PFSK-1 (cell line): ENCODE measurements at regions not wholly inside any gene's neighbourhood (a gene's known extent, or its start where the extent isn't known, plus 50 kb on each side); places are given as distances from the start of the nearest gene placed in this dataset.

Experiments used
- FOXP2 ChIP-seq: optimal IDR thresholded peaks from 2 replicates; pipeline ENCODE3; 2011; ENCODE audit warnings: borderline replicate concordance, control low read depth, inconsistent platforms; ENCODE audit not compliant: insufficient read depth; ENCODE audit errors: extremely low read length, extremely low read depth
- POLR2AphosphoS5 ChIP-seq: IDR thresholded peaks from 2 replicates; pipeline ENCODE4 v1.6.1; 2012; ENCODE audit warnings: low read depth, mild to moderate bottlenecking, control low read depth, low read length, moderate library complexity
- SIN3A ChIP-seq: IDR thresholded peaks from 2 replicates; pipeline ENCODE4 v1.6.1; 2012; ENCODE audit warnings: mild to moderate bottlenecking, low read length, moderate library complexity, borderline replicate concordance; ENCODE audit not compliant: insufficient read depth
- TAF1 ChIP-seq: IDR thresholded peaks from 2 replicates; pipeline ENCODE4 v1.6.1; 2012; ENCODE audit warnings: low read length, control low read depth, borderline replicate concordance; ENCODE audit not compliant: insufficient read depth
- TF ChIP-seq, protein P1 (sequence below), 2 experiments: IDR thresholded peaks; 2 replicates each; pipeline versions ENCODE4 v1.6.1 to v1.8.0; 2011 to 2012; ENCODE audit warnings: low read depth in 2 of 2, low read length in 2 of 2, control low read depth in 1 of 2, inconsistent platforms in 1 of 2, mild to moderate bottlenecking in 1 of 2, moderate library complexity in 1 of 2; ENCODE audit not compliant: insufficient read depth in 1 of 2

DNA sequence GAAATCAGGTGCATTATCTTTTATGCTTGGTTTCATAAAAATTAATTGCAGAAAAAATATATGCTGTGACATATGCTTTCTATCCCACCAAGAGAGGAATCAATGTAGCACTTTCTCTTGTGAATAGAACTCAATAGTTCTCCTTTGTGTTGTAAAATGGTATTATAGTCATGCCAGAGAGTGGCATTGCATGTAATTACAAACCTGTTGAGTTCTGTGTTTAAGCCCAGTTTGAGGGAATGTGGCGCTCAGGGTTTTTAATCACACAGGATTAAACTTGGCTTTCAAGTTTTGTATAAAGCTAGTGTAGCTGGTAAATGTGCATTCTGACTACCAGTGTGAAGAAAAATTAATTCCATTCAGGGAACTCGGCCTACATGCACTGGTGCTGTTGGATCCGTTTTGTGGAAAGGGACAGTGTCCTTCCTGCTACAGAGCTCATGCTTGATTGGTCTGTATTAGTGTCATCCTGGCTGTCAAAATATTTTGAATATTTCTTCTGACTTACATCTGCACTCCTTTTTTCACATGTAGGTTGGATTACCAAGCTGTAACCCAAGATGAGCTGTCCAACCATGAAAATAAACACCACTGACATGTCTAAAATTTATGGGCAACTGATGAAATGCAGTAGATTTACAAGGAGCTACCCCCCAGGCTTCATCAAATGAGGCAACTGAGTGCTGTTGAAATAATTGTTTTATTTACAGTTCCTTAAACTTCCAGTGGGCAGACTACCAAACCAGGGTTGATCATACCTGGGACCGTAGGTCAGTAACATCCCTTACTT is 80.3 kb downstream of the SLC4A3 start:
- TF ChIP-seq FOXP2: no peak

DNA sequence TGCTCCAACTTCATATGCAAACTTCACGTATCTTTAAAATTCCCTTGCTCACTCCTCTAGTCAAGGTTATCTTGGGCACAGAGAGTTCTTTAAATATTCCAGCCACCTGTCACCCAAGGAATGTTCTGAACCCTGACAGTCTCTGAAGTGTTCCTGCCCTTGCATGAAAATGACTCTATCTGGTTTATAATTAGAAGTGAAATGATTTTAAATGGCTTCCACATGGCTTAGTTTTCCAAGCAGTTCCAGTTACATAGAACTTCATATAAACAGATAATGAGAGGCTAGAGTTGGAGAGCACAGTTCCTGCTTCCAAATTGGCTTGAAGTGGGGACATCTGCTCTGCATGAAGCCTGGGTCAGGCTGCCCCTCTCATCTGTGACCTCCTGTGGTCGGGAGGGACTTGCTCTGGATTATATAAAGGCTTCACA is 81.9 kb downstream of the SLC4A3 start:
- TF ChIP-seq TAF1 (no peak), SIN3A (no peak), FOXP2 (no peak), POLR2AphosphoS5 (no peak)
- TF ChIP-seq, protein P1, sequence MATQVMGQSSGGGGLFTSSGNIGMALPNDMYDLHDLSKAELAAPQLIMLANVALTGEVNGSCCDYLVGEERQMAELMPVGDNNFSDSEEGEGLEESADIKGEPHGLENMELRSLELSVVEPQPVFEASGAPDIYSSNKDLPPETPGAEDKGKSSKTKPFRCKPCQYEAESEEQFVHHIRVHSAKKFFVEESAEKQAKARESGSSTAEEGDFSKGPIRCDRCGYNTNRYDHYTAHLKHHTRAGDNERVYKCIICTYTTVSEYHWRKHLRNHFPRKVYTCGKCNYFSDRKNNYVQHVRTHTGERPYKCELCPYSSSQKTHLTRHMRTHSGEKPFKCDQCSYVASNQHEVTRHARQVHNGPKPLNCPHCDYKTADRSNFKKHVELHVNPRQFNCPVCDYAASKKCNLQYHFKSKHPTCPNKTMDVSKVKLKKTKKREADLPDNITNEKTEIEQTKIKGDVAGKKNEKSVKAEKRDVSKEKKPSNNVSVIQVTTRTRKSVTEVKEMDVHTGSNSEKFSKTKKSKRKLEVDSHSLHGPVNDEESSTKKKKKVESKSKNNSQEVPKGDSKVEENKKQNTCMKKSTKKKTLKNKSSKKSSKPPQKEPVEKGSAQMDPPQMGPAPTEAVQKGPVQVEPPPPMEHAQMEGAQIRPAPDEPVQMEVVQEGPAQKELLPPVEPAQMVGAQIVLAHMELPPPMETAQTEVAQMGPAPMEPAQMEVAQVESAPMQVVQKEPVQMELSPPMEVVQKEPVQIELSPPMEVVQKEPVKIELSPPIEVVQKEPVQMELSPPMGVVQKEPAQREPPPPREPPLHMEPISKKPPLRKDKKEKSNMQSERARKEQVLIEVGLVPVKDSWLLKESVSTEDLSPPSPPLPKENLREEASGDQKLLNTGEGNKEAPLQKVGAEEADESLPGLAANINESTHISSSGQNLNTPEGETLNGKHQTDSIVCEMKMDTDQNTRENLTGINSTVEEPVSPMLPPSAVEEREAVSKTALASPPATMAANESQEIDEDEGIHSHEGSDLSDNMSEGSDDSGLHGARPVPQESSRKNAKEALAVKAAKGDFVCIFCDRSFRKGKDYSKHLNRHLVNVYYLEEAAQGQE (IDR thresholded peaks at IDR 0.05; ENCODE audit: insufficient read depth in 1 of 2, low read depth in 2 of 2, low read length in 2 of 2): no peak

DNA sequence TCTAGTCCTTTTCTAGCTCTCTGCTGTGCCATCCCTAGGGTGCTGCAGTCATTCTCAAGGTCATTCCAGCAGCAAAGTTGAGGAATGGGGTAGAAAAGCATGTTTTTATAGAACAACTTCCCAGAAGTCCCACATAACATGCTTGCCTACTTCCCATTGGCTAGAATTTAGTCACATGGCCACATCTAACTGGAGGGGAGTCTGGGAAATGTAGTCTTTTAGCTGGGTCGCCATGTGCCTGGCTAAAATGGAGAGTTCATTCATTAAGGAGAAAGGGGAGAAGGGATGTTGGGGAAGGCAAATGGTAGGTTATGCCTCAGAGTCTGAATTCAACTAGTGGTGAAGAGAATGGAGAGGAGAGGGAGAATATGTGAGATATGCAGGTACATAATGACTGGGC is 85.7 kb downstream of the SLC4A3 start:
- no peak for TF ChIP-seq POLR2AphosphoS5

DNA sequence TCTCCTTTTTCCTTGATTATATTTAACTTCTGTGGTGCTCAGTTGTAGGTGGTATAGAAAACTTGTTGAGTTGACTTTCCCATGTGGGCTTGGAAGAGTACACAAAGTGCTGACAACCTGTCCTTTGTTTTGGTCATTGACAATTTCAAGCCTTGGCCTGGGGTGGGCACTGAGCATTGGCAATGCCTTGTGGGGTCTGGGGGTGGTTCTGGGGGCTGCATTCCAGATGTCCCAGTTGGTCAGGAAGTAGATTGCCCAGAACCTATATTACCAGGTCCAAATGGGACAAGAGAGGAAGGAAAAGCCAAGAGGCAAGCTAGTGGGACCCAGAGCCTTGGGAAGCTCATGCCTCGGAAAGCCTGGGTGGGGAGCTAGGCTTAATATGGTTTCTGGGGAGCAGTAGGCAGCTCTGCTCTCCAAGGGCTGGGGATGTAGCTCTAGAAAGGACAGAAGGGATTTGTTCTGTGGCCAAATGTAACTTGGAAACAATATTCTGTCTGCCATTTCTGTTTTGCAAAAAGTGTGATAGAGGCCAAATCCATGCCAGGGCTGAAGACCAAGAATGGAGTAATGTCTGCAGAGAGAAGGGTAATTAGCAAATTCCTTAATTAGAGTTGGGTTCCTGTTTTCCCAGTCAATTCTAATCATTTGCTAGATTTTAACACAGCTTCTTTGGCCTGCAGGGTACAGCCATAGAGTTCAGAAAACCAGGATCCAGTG is 87.4 kb downstream of the SLC4A3 start:
- TF ChIP-seq POLR2AphosphoS5 (no peak), SIN3A (no peak), TAF1 (no peak), FOXP2 (no peak)
- TF ChIP-seq, protein P1 (IDR thresholded peaks at IDR 0.05; ENCODE audit: insufficient read depth in 1 of 2, low read depth in 2 of 2, low read length in 2 of 2): no peak

DNA sequence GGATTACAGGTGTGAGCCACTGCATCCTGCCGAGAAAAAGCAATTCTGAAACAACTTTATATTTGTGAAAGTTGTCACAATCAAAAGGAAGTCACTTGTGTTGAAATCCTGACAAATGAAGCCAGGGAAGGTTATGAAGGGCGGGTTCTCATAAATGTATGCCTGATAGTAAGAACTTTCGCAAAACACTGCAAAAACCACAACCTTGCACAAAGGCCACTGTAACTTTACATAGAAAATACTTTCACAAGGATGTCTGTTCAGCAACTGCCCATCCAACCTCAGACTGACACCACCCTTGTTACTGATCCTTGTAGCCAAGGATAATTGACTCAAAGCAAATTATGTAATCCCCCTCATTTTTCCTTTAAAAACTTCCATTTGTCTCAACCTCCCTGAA is 90.6 kb downstream of the SLC4A3 start:
- TF ChIP-seq TAF1 (no peak), FOXP2 (no peak), SIN3A (no peak), POLR2AphosphoS5 (no peak)
- TF ChIP-seq, protein P1 (IDR thresholded peaks at IDR 0.05; ENCODE audit: insufficient read depth in 1 of 2, low read depth in 2 of 2, low read length in 2 of 2): no peak

DNA sequence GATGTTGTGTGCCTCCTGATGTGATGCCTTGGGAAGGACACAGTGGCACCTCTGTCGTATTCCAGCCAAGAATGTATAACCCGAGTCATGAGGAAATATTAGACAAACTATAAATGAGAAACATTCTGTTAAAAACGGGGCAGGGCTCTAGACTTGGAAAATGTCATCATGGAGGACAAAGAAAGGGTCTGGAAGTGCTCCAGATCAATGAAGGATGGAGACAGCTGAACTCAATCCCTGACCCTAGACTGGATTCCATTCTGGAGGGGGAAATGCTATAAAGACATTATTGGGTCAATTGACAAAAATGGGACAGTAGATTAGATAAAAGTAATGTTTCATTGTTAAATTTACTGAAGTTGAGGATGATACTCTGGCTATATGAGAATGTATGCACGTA is 92.1 kb downstream of the SLC4A3 start:
- TF ChIP-seq POLR2AphosphoS5 (no peak), SIN3A (no peak), TAF1 (no peak)

DNA sequence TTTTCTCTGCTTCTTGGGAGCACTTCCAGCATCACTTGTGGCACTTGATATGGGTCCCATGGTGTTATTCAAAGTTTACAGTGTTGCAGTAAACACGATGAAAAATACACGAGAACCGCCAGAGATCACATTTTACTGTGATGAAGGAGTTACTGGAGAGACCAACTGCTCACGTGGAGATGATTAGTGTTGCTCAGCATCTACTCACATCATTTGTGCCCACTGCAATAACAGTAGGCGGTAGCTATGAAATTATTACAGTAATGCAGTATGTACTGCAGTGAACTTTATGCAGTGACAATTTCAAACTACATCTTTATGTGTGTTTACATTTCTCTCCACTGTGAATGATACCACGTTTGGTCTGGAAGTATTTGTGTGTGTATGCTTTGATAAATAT is 93.5 kb downstream of the SLC4A3 start:
- no peak for TF ChIP-seq FOXP2
- TF ChIP-seq POLR2AphosphoS5: no peak
- TF ChIP-seq SIN3A: no peak
- TF ChIP-seq, protein P1 (IDR thresholded peaks at IDR 0.05; ENCODE audit: insufficient read depth in 1 of 2, low read depth in 2 of 2, low read length in 2 of 2): no peak
- TF ChIP-seq TAF1: no peak
